ENCODE measurements at regions not wholly inside any gene's neighbourhood (a gene's known extent, or its start where the extent isn't known, plus 50 kb on each side); places are given as distances from the start of the nearest gene placed in this dataset.

- no peak overlapping the region for H3K9ac ChIP-seq (ENCODE audit: low read depth, low read length)
- BruUV-seq (replicated peaks), result no TSS peak
- TF ChIP-seq MAFK (IDR thresholded peaks at IDR 0.05; ENCODE audit: low read depth, low read length) (no peak), RAD21 (IDR thresholded peaks at IDR 0.05; ENCODE audit: low read length) (no peak), RFX5 (IDR thresholded peaks at IDR 0.05; ENCODE audit: low read depth, low read length) (no peak), MAZ (IDR thresholded peaks at IDR 0.05; ENCODE audit: borderline replicate concordance, low read depth, low read length) (no peak), SMC3 (IDR thresholded peaks at IDR 0.05; ENCODE audit: low read depth, low read length) (no peak), BHLHE40 (IDR thresholded peaks at IDR 0.05; ENCODE audit: low read depth, low read length) (no peak), NFE2L2 (IDR thresholded peaks at IDR 0.05; ENCODE audit: low read depth, low read length) (no peak), FOS (IDR thresholded peaks at IDR 0.05; ENCODE audit: low read depth, low read length) (no peak), CHD1 (IDR thresholded peaks at IDR 0.05; ENCODE audit: low read depth, low read length) (no peak), RCOR1 (IDR thresholded peaks at IDR 0.05; ENCODE audit: insufficient replicate concordance, low read length) (no peak), CEBPB (IDR thresholded peaks at IDR 0.05; ENCODE audit: low read depth, low read length) (no peak), POLR2A (IDR thresholded peaks at IDR 0.05; ENCODE audit: low read depth, low read length) (no peak), MXI1 (IDR thresholded peaks at IDR 0.05; ENCODE audit: borderline replicate concordance, low read depth, low read length) (no peak)
- TF ChIP-seq, protein P1, sequence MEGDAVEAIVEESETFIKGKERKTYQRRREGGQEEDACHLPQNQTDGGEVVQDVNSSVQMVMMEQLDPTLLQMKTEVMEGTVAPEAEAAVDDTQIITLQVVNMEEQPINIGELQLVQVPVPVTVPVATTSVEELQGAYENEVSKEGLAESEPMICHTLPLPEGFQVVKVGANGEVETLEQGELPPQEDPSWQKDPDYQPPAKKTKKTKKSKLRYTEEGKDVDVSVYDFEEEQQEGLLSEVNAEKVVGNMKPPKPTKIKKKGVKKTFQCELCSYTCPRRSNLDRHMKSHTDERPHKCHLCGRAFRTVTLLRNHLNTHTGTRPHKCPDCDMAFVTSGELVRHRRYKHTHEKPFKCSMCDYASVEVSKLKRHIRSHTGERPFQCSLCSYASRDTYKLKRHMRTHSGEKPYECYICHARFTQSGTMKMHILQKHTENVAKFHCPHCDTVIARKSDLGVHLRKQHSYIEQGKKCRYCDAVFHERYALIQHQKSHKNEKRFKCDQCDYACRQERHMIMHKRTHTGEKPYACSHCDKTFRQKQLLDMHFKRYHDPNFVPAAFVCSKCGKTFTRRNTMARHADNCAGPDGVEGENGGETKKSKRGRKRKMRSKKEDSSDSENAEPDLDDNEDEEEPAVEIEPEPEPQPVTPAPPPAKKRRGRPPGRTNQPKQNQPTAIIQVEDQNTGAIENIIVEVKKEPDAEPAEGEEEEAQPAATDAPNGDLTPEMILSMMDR (conservative IDR thresholded peaks at IDR 0.05; ENCODE audit: low read depth, low read length), result no peak
- TF ChIP-seq, protein P2, sequence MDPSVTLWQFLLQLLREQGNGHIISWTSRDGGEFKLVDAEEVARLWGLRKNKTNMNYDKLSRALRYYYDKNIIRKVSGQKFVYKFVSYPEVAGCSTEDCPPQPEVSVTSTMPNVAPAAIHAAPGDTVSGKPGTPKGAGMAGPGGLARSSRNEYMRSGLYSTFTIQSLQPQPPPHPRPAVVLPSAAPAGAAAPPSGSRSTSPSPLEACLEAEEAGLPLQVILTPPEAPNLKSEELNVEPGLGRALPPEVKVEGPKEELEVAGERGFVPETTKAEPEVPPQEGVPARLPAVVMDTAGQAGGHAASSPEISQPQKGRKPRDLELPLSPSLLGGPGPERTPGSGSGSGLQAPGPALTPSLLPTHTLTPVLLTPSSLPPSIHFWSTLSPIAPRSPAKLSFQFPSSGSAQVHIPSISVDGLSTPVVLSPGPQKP (IDR thresholded peaks at IDR 0.05; ENCODE audit: borderline replicate concordance, low read depth, low read length), result no peak
- TF ChIP-seq, protein P3, sequence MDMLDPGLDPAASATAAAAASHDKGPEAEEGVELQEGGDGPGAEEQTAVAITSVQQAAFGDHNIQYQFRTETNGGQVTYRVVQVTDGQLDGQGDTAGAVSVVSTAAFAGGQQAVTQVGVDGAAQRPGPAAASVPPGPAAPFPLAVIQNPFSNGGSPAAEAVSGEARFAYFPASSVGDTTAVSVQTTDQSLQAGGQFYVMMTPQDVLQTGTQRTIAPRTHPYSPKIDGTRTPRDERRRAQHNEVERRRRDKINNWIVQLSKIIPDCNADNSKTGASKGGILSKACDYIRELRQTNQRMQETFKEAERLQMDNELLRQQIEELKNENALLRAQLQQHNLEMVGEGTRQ (IDR thresholded peaks at IDR 0.05; ENCODE audit: low read depth, low read length), result no peak
- H3K4ac ChIP-seq (ENCODE audit: low read depth, low read length), result no peak overlapping the region
- H2AK5ac ChIP-seq (ENCODE audit: low read depth, low read length), result no peak overlapping the region
- no peak overlapping the region for H3K27ac ChIP-seq (ENCODE audit: insufficient read depth, low read length)
- H3K27me3 ChIP-seq (ENCODE audit: control insufficient read depth, insufficient read depth, low read length), result no peaks in the 10 kb centered on the region
- no peak overlapping the region for H4K91ac ChIP-seq (ENCODE audit: insufficient read depth, low read depth, low read length)
- no peak overlapping the region for H4K5ac ChIP-seq (ENCODE audit: low read depth, low read length)
- no peak overlapping the region for H2BK5ac ChIP-seq (ENCODE audit: low read depth, low read length, poor library complexity, severe bottlenecking)
- no peaks in the 10 kb centered on the region for H3K9me1 ChIP-seq (ENCODE audit: insufficient read depth, low read length)
- H3K18ac ChIP-seq (ENCODE audit: low read depth, low read length), result no peak overlapping the region
- no peak overlapping the region for H3K23ac ChIP-seq (ENCODE audit: low read depth, low read length)
- intact Hi-C loops (cut with micrococcal nuclease), result no loop called here
- no peaks in the 10 kb centered on the region for H4K20me1 ChIP-seq (ENCODE audit: insufficient read depth, low read length)
- H3K4me2 ChIP-seq (ENCODE audit: low read depth, low read length), result no peak overlapping the region
- no peak overlapping the region for H3K4me3 ChIP-seq (ENCODE audit: insufficient read depth, low read depth, low read length)
- no peak for ATAC-seq (ENCODE audit: low read depth)
- in situ Hi-C loops (cut with MboI; ENCODE audit: low sequenced_read_pairs), result no loop called here
- H2AFZ ChIP-seq (replicated peaks; ENCODE audit: low read length, poor library complexity), result no peak overlapping the region
- H3K36me3 ChIP-seq (ENCODE audit: control insufficient read depth, insufficient read depth, low read length), result no peaks in the 10 kb centered on the region
- whole genome bisulfite sequencing, 2 experiments (ENCODE audit: extremely low coverage in 2 of 2, insufficient read length in 1 of 2), result no CpG with 5 or more reads among the region's 6 CpGs
- ChIA-PET CTCF (no interaction called here), POLR2A (ENCODE audit: unreplicated experiment) (no interaction called here)
- no peak overlapping the region for H4K8ac ChIP-seq (ENCODE audit: low read depth in 2 of 2, low read length in 2 of 2)
- H3K14ac ChIP-seq (replicated peaks; ENCODE audit: low read depth, low read length), result no peak overlapping the region
- no peaks in the 10 kb centered on the region; the same call in 1 of the 2 replicates for H3K9me3 ChIP-seq (ENCODE audit: control insufficient read depth, insufficient read depth, low read length)
- no peak overlapping the region for H2BK120ac ChIP-seq (ENCODE audit: low read depth, low read length)
- no peaks in the 10 kb centered on the region for H3K79me1 ChIP-seq (ENCODE audit: low read depth in 1 of 2, low read length in 2 of 2)
- H2BK20ac ChIP-seq (ENCODE audit: low read depth, low read length), result no peak overlapping the region
- H3K4me1 ChIP-seq (ENCODE audit: control insufficient read depth, insufficient read depth, low read length), result no peaks in the 10 kb centered on the region
- no peak for DNase-seq
- H2AK9ac ChIP-seq (replicated peaks; ENCODE audit: low read depth, low read length, poor library complexity), result no peak overlapping the region
- no peak overlapping the region for H2BK15ac ChIP-seq (ENCODE audit: low read depth, low read length)
- dilution Hi-C loops (cut with HindIII; ENCODE audit: low sequenced_read_pairs, unreplicated experiment), result no loop called here
- no peak overlapping the region for H3K56ac ChIP-seq (ENCODE audit: extremely low read depth, insufficient read depth, low read length)
Observed at GRCh38 chr13:104841110-104841509, 1694.4 kb downstream of the EFNB2 start.

Measured in IMR-90 (cell line).